ENCODE measurements at regions not wholly inside any gene's neighbourhood (a gene's known extent, or its start where the extent isn't known, plus 50 kb on each side); places are given as distances from the start of the nearest gene placed in this dataset.

DNA sequence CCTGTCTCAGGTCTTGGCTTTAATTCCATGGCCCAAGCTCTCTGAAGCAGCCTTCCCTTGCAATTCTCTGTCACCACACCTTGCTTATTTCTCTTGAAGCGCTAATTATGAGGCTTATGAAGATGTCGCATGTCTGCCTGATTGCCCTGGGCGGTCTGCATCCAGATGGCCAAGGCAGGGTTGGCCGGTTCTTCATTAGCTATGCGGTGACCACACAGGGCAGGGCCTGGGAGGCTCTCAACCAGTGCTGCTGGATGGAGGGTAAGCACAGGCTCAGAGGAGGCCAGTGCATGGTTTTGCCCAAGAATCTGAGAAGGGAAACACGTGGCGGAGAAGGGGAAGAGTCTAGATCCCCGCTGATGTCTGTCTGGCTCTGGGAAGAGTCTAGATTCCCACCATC, 528.7 kb downstream of the CDH26 start:
- no peak for DNase-seq

DNA sequence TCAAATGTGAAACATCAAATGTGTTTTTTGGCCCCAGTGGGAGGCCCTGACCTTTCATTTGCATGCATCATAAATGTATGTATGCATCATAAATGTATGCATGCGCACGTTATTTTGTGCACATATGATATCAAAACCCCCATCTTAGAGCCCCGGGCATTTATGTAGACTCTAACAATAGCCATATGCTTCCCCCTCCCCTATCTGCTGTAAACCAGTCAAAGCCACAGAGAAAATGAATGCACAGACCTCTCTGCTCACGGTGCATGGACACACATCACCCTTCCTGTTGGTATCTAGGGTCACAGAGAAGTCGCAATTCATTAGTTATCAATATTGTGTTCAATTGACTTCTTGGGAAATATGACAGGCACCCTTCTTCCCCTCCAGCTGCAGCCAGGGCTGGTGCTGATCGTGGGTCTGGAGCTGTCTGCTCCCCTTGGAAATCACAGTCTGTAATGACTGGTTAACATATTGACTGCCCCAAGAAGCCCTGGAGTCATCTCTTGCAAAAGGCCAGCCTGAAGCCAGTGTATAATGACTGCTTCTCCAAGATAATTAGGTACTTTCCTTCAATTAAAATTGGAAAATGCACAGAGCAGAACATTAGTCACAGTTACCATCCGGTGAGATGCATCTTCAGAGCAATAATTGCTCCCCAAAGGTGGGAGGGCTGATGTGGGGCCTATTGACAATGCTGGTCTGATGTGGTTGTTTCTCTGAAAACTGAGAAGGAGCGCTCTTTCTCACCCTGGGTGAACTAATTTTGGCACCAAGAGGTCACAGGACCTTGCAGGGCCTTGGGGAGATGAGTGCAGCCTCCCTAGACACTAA, 532.2 kb downstream of the CDH26 start:
- DNase-seq, result no peak

DNA sequence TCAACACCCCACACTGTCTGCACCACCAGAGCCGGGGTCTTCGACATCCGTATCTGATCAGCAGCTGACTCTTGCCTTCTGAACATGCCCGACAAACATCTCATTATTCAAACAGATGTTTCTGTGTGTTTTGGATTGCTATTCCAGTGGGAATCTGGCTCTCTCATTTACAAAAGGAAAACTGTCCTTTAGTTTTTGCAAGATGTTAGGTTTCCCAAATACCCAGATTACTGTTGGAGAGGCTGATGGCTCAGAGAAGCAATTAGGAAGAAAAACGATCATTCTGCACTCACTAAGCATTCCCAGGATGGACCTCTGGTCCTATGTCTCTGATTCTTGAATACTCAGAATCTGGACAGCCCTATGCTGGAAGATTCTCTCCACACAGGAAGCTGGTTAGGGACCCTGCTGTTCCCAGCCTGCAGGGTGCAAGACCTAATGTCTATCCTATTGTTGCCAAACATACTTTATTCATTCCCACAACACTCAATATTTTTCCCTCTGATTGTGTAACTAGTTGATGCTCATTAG, 532.9 kb downstream of the CDH26 start:
- no peak for DNase-seq

DNA sequence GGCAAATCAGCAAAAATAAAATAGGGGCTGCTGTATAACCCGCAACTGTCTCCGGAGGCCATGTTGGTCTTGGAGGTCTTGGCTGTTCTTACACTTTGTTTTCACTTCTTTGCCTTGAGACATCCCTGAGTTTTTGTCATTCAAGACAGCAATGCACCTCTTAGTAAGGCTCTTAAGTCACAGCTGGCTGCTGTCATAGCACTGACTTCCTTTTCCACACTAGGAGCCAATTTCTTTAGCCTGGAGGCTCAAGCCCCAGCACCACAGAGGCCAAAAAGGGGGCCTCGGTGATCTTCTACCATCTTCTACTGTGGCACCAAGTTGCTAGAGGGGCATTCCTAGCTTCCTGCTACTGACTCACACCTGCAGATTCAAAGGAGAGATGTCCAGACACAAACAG, 536.3 kb downstream of the CDH26 start:
- DNase-seq, result no peak

DNA sequence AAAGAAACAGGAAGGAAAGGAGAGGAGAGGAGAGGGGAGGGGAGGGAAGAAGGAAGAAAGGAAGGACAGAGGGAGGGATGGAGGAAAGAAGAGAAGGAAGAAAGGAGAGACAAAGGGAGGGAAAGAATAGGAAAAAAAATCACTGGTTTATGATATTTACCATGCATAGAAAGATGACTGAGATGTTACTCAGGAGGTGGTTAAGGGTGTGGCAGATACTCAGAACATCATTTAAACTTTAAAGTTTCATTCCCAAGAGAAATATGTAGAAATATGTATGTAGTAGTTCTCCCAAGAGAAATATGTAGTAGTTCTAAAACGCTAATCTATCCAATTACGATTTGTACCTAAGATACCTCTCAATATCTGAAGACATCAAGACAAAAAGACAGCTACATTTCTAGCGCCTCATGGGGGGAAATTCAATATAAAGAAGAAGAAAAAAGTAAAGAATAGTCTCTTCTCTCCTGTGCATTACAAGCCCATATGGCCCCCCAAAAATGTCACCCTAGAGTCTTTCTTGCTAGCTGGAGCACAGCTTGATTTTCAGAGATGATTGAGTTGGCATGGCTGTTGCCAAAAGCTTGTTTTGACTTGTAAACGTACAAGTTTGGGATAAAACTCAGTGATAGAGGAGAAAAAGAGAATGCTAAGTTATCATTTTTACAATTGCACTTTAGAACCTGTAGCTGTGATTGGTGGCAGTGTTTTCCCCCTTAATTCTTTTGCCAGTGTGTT, 539.2 kb downstream of the CDH26 start:
- no peak for DNase-seq

DNA sequence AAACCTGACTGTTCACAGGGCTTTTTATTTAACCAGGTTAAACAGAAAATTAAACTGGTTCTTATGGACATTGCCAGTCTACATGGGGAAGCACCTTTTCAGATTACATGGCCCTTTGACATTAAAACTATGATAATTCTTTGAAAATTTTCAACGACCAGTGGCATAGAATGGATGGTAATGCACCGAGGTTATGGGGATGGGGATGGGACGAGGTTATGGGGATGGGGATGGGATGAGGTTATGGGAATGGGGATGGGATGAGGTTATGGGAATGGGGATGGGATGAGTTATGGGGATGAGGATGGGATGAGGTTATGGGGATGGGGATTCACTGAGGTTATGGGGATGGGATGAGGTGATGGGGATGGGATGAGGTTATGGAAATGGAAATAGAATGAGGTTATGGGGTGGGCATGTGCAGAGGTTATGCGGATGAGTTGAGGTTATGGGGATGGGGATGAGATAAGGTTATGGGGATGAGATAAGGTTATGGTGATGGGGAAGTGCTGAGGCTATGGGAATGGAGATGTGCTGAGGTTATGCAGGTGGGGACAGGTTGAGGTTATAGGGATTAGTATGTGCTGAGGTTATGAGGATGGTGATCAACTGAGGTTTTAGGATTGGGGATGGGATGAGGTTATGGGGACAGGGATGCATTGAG, 541.9 kb downstream of the CDH26 start:
- DNase-seq, result no peak

DNA sequence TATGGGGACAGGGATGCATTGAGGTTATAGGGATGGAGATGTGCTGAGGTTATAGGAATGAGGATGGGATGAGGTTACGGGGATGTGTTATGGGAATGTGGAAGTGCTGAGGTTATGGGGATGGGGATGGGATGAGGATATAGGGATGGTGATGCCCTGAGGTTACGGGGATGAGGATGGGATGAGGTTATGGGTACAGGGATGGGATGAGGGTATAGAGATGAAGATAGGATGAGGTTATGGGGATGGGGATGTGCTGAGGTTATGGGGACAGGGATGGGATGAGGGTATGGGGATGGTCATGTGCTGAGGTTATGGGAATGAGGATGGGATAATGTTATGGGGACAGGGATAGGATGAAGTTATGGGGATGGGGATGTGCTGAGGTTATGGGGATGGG, 542.8 kb downstream of the CDH26 start:
- no peak for DNase-seq

DNA sequence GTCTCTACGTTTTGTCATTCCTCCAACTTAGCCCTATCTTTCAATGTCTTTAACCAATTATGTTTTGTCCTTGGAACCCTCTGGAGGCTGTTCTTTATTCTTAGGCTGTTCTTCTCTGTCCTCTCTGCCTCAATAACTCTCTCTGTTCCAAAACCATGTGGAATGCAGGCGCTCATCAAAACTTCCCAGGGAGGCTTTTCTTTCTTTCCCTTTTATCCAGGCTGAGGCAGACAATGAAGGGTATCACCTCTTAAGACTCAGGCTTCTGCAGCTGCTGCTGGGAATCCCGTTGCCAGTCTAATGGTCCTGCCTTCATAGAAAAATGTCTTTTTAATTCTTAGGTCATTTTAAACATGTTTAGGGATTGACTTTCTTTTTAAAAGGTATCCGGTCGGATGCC, 544.7 kb downstream of the CDH26 start:
- DNase-seq, result no peak

DNA sequence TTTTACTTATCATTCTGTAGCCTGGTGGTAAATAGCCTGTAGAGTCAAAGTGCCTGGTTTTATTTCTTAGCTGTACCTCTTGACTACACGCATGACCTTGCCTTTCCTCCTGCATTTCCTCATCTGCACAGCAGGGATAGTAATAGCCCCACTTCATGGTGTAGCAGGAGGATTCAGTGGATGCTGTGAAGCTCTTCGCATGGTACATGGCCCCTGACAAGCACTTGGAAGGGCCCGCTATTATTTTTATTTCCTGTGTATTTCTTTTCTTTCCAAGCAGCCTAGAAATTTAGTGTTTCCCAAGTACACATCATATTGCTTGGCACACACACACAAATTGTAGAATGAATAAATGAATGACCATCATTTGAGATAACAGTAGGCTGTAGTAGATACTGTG, 547.2 kb downstream of the CDH26 start:
- DNase-seq, result peak in 1 of 2 experiments; percentile 6

DNA sequence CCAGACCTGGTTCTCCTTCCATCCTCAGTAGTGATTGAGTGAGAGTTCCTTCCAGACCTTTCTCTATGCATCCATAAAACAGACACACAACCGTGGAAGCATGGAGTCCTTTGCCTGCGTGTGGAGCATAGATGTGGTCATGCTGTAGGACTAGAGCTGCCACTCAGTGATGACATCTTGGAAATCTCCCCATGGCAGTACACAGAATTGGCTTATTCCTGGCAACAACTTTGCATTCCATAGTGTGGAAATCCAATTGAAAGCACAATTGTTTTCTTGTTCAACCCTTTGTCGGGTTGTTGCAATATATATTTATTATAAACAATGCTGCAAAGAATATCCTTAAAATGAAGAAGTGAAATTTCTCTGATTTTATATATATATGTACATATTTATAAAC, 547.8 kb downstream of the CDH26 start:
- no peak for DNase-seq

DNA sequence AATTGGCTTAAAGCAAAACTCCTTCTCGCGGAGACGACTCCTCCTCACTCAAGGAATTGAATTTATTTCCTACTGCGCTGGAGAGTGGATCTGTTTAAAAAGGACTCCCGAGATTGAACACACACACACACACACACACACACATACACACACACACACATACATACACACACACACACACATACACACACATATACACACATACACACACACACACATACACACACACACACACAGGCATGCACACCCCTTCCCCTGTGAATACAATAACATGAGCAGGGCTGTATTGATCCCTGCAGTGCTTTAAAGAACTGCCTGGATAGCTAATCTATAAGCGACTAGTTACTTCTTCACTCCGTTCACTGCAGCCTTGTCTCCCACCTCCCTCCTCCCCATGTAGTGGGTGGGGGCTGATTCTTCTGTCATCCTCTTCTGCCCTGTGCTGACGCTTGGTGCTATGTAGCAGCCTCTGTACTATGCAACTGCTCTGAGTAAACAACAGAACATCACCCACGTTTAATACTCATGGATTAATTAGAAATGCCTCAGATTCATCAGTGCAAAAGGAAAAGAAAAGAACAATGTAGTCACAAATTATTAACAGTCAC, 549.0 kb downstream of the CDH26 start:
- DNase-seq, result no peak

DNA sequence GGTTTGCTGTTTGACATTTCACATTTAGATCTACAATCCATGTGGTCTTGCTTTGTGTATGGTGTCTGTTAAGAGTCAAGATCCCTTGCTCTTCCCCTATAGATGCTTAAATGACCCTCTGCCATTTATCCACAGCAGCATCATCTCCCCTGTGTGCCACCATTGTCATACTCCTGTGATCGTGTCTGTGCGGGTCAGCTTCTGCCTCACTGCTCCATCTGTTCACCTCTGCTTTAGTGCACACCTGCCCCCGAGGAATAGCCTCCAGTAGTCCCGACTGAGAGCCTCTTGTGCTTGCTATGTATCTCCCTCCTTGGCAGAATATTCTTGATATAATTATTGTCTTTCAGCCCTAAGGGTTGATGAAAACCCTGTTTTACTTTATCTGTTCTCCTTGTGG, 551.2 kb downstream of the CDH26 start:
- DNase-seq, result peak in 1 of 2 experiments; percentile 8

DNA sequence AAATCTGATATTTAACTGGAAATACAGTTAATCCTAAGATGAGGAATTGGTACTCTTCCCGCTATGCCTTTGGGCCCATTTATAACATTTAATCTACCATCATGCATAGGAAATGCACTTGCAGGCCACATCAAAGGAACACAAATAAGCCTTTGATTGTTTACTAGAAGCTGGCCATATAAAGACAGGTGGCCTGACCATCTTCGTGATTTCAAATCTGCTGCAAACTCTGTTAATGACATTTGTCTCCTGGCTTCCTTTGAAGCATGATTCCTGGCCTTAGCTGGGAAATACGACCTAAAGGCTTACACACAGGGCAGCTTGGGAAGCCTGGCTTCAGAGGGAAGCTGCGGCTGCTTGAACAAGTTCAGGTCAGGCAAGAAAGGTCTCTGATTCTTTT, 552.1 kb downstream of the CDH26 start:
- no peak for DNase-seq

DNA sequence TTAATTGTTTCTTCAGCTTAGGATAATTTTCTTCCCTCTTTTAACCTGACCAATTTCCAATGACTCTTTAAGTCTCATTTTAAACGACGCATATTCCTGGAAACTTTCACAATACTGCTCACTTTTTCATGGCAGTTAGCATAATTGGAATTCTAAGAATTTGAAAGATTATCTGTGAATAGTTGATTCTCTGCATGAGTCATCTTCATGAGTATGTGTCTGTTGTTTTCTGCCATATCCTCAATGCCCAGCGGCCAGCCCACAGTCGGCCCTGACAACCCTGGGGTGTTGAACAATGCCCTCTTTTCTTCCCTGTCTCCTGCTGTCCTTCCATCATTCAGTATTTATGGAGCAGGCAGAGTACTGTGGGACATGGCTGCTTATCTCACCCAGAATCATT, 554.2 kb downstream of the CDH26 start:
- DNase-seq, result no peak

DNA sequence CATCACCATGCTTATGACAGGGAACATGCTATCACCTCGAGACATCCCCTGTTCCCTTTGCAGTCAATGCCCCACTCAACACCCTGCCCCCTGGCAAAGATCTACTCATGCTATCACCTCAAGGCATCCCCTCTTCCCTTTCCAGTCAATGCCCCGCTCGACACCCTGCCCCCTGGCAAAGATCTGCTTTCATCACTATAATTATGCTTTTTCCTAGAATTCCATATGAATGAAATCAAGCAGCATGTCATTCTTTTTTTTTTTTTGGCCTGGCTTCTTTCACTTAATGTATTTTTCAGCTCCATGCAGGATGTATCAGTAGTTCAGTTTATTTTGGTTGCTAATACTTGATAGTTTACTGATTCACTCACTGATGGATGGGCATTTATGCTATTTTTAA, 554.9 kb downstream of the CDH26 start:
- no peak for DNase-seq

DNA sequence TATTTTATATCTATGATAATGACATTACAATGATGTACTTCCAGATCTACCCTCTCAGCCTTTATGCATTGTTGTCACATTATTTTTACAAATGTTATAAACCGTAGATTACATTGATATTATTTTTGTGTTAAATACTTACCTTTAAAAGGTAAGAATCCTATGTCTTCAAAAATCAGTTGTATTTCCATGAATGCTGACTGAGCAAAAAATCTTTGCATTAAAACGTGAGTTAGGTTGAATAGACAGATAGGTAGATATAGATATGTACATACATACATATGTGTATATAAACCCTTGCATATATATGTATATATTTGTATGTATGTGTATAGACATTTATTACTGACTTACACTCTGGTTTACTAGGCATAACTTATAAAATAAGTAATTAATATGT, 558.2 kb downstream of the CDH26 start:
- no peak for DNase-seq

DNA sequence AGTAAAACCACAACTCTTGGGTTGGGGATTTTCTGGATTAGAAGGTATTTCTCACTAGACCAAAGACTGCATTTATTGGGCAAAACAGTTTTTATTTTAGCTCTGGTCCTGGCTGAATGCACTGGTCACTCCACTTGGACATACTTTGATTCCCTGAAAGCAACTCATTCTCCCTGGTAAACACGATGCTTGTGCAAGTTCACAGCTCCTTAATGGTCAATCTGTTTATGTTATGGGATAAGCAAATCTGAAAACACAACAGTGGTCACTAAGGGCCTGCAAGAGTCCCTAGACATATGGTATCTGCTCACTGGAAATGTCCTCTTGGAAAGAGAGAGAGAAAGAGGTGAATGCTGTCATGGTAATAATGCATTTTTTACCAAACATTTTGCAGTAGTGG, 559.8 kb downstream of the CDH26 start:
- DNase-seq, result no peak

DNA sequence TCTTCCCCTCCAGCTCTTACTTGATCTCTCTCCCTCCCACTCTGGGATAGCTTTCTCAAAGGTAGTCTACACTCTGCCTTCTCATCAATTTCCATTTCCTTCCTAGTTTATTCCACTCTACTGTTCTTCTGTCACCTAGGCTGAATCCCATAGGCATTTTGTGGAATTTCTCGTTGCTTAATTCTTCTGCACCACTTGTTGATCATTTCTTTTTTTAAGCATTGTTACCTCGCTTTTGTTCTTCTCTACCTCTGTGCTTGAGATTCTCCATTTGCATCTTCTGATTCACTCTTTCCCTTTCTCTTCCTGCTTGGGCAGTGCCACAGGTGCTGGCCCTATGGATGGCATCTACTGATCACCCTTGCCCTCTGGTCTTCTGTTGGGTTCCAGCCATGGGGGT, 567.2 kb downstream of the CDH26 start:
- peak in 1 of 2 experiments; percentile 21 for DNase-seq

DNA sequence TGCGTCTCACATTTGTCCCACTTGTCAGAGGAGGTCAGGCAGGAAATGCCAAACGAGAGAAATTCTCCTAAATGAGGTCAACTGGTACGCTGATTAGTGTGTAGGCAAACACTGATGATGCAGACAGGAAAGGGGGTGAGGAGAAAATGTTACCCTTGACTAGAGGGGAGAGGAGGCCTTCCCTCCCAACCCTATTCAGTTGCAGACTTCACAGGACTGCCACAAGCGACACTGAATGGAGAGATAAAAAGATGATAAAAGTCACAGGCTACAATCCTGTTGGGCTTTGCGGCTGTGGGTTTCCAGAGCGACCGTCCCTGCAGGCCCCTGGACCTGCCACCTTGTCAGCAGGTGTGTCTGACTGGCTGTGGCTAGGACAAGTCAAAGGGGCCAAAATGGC, 569.4 kb downstream of the CDH26 start:
- DNase-seq, result no peak

DNA sequence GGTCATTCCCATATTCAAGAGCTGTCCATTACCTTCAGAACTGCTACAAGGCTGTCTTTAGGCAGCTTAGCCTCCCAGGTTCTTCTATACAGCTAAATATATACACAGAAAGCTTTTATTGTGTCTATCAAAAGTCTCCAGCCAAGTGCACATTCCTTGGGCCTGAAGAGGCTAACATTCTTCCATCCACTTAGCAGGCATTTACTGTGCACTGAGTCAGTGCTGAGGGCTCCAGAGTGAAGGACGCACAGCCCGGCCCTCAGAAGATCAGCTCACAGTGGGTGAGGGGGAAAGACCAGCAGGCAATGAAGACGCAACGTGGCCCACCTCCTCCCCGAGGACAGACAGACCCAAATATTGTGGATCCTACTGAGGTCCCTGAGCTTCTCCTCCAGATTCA, 569.9 kb downstream of the CDH26 start:
- DNase-seq, result no peak

DNA sequence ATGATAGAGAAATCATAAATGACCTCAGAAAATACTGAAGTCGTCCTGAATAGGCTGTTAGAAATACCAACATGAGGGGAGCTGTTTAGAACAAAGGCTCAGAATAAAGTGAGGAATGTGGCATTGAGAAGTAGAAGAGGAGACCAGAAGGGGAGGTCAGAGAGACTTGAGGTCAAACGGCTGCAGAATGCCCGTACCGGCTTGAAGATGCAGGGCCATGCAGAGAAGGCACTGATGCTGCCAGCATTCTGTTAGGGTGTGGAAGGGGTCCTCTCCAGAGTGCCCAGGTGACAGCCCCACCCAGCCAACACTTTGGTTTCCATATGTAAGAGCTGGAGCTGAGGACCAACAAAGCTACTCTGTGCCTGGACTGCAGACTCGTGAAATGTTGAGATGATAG, 570.9 kb downstream of the CDH26 start:
- no peak for DNase-seq

DNA sequence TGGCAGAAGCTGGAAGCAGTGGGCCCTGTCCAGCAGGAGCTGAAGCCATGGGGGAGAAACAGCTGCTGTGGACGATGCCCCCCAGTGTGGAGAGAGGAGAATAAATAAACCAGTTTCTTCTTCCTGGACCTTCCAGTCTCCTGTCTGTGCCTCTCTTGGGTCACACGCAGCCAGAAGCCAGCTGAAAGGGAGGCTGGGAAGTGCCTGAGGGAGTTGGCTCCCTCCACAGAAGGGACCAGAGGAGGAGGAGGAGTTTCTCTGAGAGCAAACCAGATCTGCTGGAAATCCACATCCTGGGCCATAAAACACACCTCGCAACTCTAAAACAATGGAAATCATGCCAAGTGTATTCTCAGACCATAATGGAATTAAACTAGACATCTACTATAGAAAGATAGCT, 577.0 kb downstream of the CDH26 start:
- no peak for DNase-seq

DNA sequence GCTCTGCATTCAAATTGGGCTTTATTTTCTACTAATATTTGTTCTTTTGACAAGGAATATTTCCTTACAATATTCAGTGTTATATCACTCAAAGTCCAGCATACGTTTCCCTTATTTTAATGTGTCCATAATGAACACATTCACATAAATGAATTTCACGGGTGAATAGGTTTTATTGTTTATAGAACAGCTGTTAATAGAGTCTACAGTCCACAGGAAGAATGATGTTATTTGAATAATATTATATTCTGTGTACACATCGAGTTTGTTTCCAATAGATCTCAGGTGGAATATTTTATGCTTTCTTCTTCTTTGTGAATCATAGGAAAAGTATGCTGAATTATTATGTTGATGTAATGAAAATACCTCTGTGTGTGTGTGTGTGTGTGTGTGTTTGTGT, 582.4 kb downstream of the CDH26 start:
- DNase-seq, result peak in 1 of 2 experiments; percentile 12
